Activated naive CD4-positive, alpha-beta T cell treated with anti-CD3 and anti-CD28 coated beads, Interleukin-2, amount 50 U/mL, for 72 hours (primary cell): ENCODE measurements at regions not wholly inside any gene's neighbourhood (a gene's known extent, or its start where the extent isn't known, plus 50 kb on each side); places are given as distances from the start of the nearest gene placed in this dataset.
A peak's percentile ranks its signal among the peaks of the same experiment; 100 is the strongest.

Experiments
- ATAC-seq, 2 donors: fragments of 150-1000 bp; cut with Tn5 transposase; 2 replicates each; pipeline ENCODE4 v1.10.0; 2021; ENCODE audit warnings: mild to moderate bottlenecking in 2 of 2, moderate library complexity in 2 of 2
- DNase-seq, 2 donors: peaks; one replicate each; pipeline ENCODE4 v3.0.0; 2021 to 2022; ENCODE audit warnings: low spot score in 2 of 2
- H3K27ac Mint-ChIP-seq, 2 donors: one replicate each; pipeline ENCODE4 v1.8.0; 2022; ENCODE audit warnings: mild to moderate bottlenecking in 2 of 2, mixed read lengths in 2 of 2
- H3K36me3 Mint-ChIP-seq, 2 donors: one replicate each; pipeline ENCODE4 v1.8.0; 2022; ENCODE audit warnings: mixed read lengths in 2 of 2
- H3K9me3 Mint-ChIP-seq, 2 donors: one replicate each; pipeline ENCODE4 v1.8.0; 2022; ENCODE audit warnings: mixed read lengths in 2 of 2

DNA sequence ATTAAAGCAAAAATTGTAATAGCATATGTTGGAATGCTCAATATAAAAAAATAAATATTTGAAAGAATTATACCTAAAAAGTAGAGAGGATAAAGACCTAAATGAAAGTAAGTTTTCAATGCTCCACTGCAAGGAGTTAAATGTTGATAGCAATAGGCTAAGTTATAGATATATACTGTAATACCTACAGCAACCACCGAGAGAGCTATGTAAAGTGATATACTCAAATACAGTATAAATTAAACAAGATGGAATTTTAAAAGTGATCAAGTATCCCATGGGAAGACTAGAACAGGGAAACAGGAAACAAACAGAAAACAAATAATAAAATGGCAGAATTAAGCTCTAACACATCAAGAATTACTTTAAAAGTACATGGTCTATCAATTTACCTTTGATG lies 73.9 kb downstream of the CASP3 start:
- Mint-ChIP-seq H3K27ac (peak overlapping the region; percentile 8 to 79), H3K9me3 (peaks cover 7 to 12% of the 10 kb centered on the region in 2 donors), H3K36me3 (peaks cover 0 to 17% of the 10 kb centered on the region in 2 donors)
- no peak for DNase-seq
- peak; percentile 49 to 60 for ATAC-seq

DNA sequence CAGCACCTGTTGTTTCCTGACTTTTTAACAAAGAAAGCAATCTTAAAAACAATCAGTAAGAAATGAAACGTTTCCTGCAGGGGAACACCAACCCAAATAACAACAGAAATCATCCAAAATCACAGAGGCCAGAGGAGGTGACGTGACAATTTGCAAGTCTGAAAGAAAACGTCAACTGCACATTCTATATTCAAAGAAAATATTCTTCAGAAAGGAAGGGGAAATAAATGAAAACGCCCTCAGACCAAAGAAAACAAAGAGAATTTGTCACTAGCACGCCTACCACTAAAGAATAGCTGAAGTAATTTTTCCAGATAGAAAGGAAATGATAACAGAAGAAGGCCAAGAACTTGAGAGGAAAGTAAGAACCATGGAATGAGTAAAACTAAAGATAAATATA lies 74.4 kb downstream of the CASP3 start:
- DNase-seq: no peak
- peaks cover 4 to 9% of the 10 kb centered on the region in 2 donors for H3K9me3 Mint-ChIP-seq
- H3K36me3 Mint-ChIP-seq: peaks cover 0 to 13% of the 10 kb centered on the region in 2 donors
- ATAC-seq: peak; percentile 41 to 74
- peak overlapping the region in 1 of 2 donors; percentile 79 for H3K27ac Mint-ChIP-seq

DNA sequence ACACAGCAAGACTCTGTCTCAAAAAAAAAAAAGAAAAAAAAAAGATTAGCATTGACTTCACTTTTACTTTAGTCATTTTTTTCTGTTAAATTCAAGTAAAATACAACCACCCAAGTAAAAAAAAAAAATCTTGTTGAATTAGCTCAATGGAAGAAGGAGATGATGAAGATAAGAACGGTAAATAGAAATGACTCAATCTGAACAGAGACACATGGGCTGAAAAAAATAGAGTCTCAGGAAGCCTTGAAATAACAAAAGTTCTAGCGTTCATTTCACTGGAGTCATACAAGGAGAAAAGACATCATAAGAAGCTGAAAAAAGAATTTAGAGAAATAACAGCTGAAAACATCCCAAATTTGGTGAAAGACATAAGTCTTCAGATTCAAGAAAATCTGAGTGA lies 75.5 kb downstream of the CASP3 start:
- peak; percentile 61 to 80 for ATAC-seq
- Mint-ChIP-seq H3K27ac (peak overlapping the region; percentile 54 to 95), H3K9me3 (peaks cover 0 to 3% of the 10 kb centered on the region in 2 donors), H3K36me3 (peaks cover 0 to 7% of the 10 kb centered on the region in 2 donors)
- no peak for DNase-seq

DNA sequence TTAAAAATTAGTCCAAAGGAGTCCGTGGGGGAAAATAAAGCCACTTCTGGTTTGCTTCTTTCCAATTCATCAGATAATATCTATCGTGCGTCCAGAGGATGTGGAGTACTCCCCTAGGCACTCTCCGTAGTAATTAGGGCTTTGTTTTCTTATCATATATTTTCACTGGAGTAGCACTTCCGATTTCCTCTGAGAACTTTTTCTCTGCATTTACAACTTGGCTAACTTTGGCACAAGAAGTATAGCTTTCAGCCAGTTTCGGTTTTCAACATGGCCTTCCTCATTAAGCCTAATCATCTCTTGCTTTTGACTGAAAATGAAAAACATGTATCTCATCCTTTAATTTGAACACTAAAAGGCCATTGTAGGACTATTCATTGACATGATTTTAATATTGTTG lies 80.5 kb downstream of the CASP3 start:
- H3K36me3 Mint-ChIP-seq: peaks cover 0 to 3% of the 10 kb centered on the region in 2 donors
- DNase-seq (no peak), ATAC-seq (no peak)
- no peak overlapping the region for H3K27ac Mint-ChIP-seq
- H3K9me3 Mint-ChIP-seq: peaks cover 0 to 6% of the 10 kb centered on the region in 2 donors

DNA sequence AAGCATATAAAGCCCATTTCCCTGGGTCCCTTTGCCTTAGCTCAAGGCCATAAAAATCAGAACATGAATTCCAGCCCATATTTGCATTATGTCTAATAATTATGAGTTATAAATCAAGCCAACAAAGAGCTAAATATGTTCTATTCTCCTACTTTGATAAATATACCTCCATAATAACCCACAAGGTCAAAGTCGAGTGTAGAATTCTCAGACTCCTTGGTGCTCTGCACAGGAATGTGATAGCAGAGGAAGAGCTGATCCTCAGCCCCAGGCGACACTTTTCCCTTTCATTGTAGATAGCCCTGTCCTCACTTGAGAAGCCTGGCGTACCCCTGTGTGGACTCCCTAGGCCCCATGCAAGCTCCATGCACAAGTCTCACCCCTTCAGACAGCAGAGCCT lies 85.6 kb downstream of the CASP3 start:
- Mint-ChIP-seq H3K27ac (no peak overlapping the region), H3K9me3 (peaks cover 0 to 5% of the 10 kb centered on the region in 2 donors), H3K36me3 (no peaks in the 10 kb centered on the region)
- DNase-seq: no peak
- no peak for ATAC-seq

DNA sequence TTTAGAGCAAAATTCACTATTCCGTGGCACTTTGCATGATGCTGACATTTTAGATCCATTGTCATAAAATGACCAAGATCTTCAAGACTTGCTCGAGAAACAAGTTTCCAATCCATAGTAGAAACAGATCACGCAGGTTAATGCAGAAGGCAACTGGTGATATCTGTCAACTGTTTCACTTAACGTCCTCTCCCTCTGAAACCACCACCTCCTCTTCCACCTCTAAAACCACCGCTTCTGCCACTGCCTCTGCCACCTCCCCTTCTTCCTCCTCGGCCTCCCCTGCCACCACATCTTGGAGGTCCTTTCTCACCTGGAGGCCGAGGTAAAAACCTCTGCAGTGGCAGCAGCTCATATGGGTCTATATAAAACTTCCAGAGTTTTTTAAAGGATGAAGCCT lies 84.6 kb upstream of the IRF2 start:
- H3K9me3 Mint-ChIP-seq: no peaks in the 10 kb centered on the region
- no peaks in the 10 kb centered on the region for H3K36me3 Mint-ChIP-seq
- H3K27ac Mint-ChIP-seq: peak overlapping the region in 1 of 2 donors; percentile 81
- DNase-seq: no peak
- ATAC-seq: no peak

DNA sequence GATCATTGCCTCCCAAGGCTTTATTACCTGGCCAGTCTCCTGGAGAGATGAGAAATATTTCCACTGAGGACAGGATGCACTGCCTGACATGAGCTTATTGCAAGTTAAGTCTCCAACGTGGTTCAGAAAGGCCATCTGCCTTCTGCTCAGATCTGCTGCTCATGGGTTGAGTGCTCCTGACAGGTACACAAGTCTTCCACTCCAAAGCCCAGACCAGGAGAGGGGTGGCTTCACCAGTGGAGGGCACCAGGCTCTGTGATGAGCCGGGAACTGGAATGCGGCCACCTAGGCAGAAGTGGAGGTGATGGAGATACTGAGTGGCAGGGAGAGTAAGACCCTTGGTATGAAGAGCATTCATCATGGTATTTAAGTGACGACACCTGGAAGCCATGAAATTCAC lies 79.5 kb upstream of the IRF2 start:
- ATAC-seq (no peak), DNase-seq (no peak)
- peak overlapping the region in 1 of 2 donors; percentile 22 for H3K27ac Mint-ChIP-seq
- H3K9me3 Mint-ChIP-seq: no peaks in the 10 kb centered on the region
- H3K36me3 Mint-ChIP-seq: no peaks in the 10 kb centered on the region

DNA sequence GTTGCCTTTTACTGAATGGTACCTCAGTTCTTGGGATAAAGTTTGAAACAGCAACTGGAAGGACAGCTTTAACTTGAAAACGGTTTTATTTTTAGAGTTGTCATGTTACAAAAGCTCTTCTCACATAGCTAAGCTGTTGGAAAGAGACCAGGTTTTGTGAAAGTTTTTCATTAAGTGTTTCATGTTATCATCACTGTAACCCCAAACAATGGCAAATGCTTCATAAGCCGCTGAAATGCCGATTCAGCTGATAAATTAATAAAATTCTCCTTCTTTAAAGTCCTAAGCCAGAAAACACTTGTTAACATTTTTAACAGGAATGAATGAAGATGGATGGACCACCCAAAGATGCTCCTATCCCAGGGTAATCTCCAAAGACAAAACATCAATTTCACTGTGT lies 76.1 kb upstream of the IRF2 start:
- Mint-ChIP-seq H3K9me3 (no peaks in the 10 kb centered on the region), H3K27ac (no peak overlapping the region), H3K36me3 (no peaks in the 10 kb centered on the region)
- DNase-seq: no peak
- ATAC-seq: no peak

DNA sequence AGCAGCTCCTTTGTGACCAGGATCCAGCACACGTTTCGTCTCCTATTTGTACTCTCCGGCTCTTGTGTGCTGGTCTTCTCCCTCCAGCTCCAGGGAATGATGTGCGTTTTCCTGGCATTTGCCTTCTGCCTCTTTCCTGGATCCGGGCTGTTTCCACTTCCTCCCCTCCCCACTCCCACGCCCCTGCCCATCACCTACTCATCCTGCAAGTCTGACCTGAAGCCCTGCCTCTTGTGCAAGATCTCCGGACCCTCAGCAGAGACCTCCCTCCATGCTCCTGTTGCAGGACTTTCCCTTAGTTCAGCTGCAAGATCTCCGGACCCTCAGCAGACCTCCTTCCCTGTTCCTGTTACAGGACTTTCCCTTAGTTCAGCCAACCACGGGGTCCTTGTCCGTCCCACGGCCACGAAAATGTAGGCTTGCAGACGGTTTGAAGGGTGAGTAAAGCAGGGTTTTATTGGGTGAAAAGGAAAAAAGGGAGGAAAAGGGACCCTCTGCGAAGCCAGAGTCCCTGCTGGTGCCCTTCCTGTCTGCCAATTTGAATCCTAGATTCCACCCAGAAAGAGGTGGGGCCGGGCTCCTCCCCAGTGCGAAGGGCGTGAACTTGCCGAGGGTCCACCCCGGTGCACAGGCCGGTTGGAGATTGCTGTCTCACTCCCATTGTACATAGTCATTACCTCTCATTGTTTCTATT lies 74.4 kb upstream of the IRF2 start:
- H3K9me3 Mint-ChIP-seq: no peaks in the 10 kb centered on the region
- no peaks in the 10 kb centered on the region for H3K36me3 Mint-ChIP-seq
- DNase-seq (no peak), ATAC-seq (no peak)
- no peak overlapping the region for H3K27ac Mint-ChIP-seq

DNA sequence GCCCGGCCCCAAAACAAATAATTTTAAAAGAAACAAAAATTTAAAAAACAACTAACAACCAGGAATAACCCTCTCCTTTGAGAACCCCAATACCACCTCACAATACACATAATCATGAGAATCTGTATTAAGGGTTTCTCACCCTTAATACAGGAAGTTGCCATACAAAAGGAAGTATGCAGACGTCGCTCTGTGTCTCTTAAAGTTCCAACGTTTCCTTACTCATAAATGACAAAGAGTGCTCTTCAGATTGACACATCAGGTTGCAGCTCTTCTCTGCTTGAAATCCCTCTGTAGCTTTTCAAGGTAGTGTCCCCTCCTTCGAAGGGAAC lies 73.9 kb upstream of the IRF2 start:
- Mint-ChIP-seq H3K27ac (no peak overlapping the region), H3K36me3 (no peaks in the 10 kb centered on the region), H3K9me3 (no peaks in the 10 kb centered on the region)
- no peak for ATAC-seq
- no peak for DNase-seq

DNA sequence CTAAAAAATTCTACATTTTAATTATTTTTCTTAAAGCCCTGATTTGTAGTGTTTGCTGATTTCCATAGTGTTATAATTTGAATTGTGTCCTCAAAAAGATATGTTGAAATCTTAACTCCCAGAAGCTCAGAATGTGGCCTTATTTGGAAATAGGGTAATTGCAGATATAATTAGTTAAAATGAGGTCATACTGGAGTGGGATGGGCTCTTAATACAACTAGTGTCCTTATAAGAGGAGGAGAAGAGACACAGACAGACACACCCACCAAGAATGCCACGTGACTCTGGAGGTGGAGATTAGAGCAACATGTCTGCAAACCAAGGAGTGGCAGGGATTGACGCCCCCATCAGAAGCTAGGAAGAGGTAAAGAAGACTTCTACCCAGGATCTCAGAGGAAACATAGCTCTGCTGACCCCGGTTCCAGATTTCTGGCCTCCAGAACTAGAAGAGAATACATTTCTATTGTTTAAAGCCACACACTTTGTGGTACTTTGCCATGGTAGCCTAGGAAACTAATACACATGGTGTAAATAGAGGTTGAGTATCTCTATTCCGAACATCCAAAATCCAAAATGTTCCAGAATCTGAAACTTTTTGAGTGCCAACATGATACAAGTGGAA lies 70.5 kb upstream of the IRF2 start:
- ATAC-seq (no peak), DNase-seq (no peak)
- H3K27ac Mint-ChIP-seq: no peak overlapping the region
- no peaks in the 10 kb centered on the region for H3K36me3 Mint-ChIP-seq
- no peaks in the 10 kb centered on the region for H3K9me3 Mint-ChIP-seq

DNA sequence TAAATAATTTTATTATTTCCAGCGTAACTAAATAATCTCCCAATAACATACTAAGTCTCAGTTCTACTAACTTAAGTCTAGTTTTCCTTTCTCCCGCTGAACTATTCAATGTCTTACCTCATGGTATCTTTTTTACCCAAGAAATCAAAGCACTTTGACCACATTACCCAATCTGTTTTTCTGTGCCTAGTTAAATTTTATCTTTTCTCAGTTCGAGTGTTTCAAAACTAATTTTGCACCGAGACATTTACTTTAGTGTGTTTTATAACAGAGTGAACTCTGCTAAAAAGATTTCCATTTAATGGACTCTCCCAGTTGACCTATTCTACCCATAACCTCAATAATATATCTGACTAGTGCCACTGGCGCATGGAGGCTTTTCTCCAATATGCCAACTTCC lies 67.6 kb upstream of the IRF2 start:
- Mint-ChIP-seq H3K36me3 (peaks cover 8% of the 10 kb centered on the region in 2 donors), H3K27ac (no peak overlapping the region), H3K9me3 (no peaks in the 10 kb centered on the region)
- no peak for ATAC-seq
- no peak for DNase-seq

DNA sequence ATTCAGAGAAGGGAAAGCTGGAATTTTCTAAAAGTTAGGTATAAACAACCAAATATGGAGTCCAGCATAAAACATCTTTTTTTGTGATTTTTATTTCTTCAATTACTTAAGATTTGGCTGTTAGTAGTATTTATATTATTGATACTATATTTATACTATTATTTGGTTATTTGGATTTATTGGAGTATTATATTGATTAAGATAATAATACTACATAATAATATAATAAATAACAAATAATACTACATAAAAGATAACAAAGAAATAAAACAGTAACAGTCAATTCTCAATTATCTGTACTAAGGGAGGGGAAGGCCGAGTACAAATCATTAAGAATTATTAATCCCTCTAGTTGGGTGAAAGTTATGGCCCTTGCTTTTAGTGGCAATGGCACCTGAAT lies 66.0 kb upstream of the IRF2 start:
- Mint-ChIP-seq H3K36me3 (peaks cover 8% of the 10 kb centered on the region in 2 donors), H3K27ac (no peak overlapping the region), H3K9me3 (no peaks in the 10 kb centered on the region)
- ATAC-seq (no peak), DNase-seq (no peak)

DNA sequence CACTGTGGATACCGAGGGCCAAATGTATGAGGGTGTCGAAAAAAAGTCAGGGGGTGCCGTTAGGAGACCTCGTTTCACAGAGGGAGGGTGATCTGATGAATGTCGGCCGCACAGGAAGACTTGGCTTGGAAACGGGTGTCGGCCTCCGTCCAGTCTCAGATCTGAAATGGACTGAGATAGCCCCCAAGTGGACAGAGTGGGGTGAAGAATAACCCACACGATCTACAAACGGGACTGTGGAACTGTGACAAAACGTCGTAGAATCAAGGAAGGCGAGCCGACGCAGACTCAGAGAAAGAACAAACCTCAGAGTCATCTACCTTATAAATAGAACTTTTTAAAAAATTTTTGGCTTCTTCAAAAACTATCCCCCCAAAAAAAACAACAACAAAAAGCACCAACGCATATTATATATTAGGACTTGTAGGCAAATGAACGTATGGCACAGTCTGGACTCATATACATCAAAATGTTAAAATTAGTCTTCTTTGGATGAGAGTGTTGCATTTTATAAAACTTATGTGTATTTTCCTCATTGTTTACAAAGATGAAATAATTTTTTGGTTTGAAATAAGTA lies 63.8 kb upstream of the IRF2 start:
- no peaks in the 10 kb centered on the region for H3K9me3 Mint-ChIP-seq
- H3K27ac Mint-ChIP-seq: peak overlapping the region; percentile 96 to 99
- ATAC-seq (peak; percentile 20 to 73), DNase-seq (peak; percentile 38 to 72)
- H3K36me3 Mint-ChIP-seq: peaks cover 8 to 16% of the 10 kb centered on the region in 2 donors

DNA sequence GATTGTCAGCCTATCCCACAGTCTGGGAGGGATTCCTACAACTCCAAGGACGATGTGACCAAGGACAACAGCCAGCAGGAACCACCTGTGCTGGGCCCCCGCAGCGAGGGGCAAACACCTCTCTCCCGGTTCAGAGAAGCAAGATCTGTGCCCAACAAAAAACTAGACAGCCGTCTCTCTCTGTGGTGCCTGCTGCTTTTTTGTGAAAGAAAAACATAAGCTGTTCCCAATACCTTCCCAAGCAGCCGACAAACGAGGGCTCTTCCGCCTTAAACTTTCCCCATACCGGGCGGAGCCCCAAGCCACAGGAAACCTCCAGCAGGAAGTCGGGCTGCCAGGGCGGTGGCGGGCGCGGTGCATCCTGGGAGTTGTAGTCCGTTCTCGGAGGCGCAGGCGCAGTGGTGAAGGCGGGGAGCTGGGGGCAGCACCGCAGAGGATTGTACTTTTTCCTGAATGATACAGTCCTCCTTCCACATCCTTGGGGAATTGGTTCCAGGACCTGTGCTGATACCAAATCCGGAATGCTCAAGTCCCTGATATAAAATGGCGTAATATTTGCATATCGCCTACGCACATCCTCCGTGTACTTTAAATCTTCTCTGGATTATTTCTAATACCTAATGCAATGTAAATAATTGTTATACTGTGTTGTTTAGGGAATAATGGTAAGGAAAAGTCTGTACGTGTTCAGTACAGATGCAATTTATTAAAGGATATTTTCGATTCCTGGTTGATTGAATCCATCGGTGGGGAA lies 63.1 kb upstream of the IRF2 start:
- peak; percentile 72 to 76 for ATAC-seq
- Mint-ChIP-seq H3K27ac (peak overlapping the region; percentile 96 to 99), H3K9me3 (no peaks in the 10 kb centered on the region), H3K36me3 (peaks cover 8 to 16% of the 10 kb centered on the region in 2 donors)
- peak; percentile 87 to 97 for DNase-seq

DNA sequence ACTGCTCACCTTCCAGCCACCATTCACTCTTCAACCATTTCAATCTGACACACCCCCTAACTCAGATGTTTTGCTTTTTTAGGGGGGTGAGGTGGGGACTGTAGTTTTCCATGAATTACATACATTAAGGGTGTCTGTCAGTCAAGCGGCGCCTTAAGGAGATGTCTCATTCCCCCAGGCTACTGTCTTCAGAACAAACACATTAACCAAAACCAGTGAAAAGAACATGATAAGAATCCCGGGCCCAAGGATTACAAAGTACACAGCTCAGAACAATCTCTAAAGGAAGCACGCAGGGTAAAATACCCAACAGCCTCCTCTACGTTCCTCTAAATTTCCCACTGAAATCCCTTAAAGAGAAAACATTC lies 62.5 kb upstream of the IRF2 start:
- ATAC-seq: peak in 1 of 2 donors; percentile 6
- no peak for DNase-seq

More for the DNA sequence above, 62.5 kb upstream of the IRF2 start:
- Mint-ChIP-seq H3K9me3 (no peaks in the 10 kb centered on the region), H3K36me3 (peaks cover 8 to 16% of the 10 kb centered on the region in 2 donors), H3K27ac (peak overlapping the region; percentile 96 to 99)
